ENCODE measurements at regions not wholly inside any gene's neighbourhood (a gene's known extent, or its start where the extent isn't known, plus 50 kb on each side); places are given as distances from the start of the nearest gene placed in this dataset.
A peak's percentile ranks its signal among the peaks of the same experiment; 100 is the strongest.

DNA sequence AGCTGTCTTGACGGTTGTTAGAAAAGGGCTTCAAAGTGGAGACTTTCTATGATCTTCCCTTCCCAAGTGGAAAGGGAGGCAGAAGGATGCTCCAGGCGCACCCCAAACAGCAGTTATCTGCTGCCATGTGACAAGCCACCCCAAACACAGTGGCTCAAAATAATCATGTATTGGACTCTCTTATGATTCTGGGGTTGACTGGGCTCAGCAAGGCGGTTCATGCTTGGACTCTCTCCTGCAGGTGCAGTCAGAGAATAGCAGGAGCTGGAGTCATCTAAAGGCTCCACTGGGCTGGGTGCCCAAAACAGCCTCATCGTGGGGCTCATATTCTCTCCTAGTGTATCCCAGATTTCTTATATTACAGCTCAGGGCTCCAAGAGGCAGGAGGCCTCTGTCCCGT, 177.6 kb upstream of the IER5L start:
- Histone ChIP-seq H3K27ac (no peak overlapping the region), H3K27me3 (ENCODE audit: insufficient read depth in 3 of 3, low read length in 2 of 3) (peaks cover 0 to 13% (median 8%) of the 10 kb centered on the region in 3 donors), H3K9me3 (no peaks in the 10 kb centered on the region), H3K4me1 (peaks cover 7% of the 10 kb centered on the region), H3K4me3 (no peak overlapping the region), H3K36me3 (ENCODE audit: insufficient read depth in 1 of 2, low read depth in 1 of 2) (no peaks in the 10 kb centered on the region)
- TF ChIP-seq CTCF (IDR thresholded peaks at IDR 0.05), result no peak
- WGBS, 3 donors, result 85 to 94% (median 86%) methylated on average over 5 of the region's 5 CpGs
- intact Hi-C loops (cut with DNase I), result no loop called here
- DNase-seq (no peak), ATAC-seq (no peak)

GRCh38 chr9:129354498-129354897, 176.4 kb upstream of the IER5L start:
- peaks cover 7% of the 10 kb centered on the region for H3K4me1 ChIP-seq

GRCh38 chr9:129353697-129354336, 175.8 kb upstream of the IER5L start:
- intact Hi-C loops (cut with DNase I), result no loop called here
- Histone ChIP-seq H3K4me3 (no peak overlapping the region), H3K4me1 (peaks cover 7% of the 10 kb centered on the region), H3K27ac (no peak overlapping the region), H3K9me3 (no peaks in the 10 kb centered on the region), H3K27me3 (ENCODE audit: insufficient read depth in 3 of 3, low read length in 2 of 3) (peaks cover 0 to 13% (median 8%) of the 10 kb centered on the region in 3 donors), H3K36me3 (ENCODE audit: insufficient read depth in 1 of 2, low read depth in 1 of 2) (no peaks in the 10 kb centered on the region)
- TF ChIP-seq CTCF (IDR thresholded peaks at IDR 0.05), result no peak
- no peak for DNase-seq
- ATAC-seq, result peak in 1 of 4 donors; percentile 28
- WGBS, 3 donors, result 55 to 63% (median 58%) methylated on average over 12 of the region's 12 CpGs

More at GRCh38 chr9:129354498-129354897, 176.4 kb upstream of the IER5L start:
- no peak for DNase-seq
- Histone ChIP-seq H3K36me3 (ENCODE audit: insufficient read depth in 1 of 2, low read depth in 1 of 2) (no peaks in the 10 kb centered on the region), H3K27me3 (ENCODE audit: insufficient read depth in 3 of 3, low read length in 2 of 3) (peaks cover 0 to 13% (median 8%) of the 10 kb centered on the region in 3 donors), H3K9me3 (no peaks in the 10 kb centered on the region), H3K4me3 (no peak overlapping the region), H3K27ac (no peak overlapping the region)
- no peak for TF ChIP-seq CTCF (IDR thresholded peaks at IDR 0.05)
- 92 to 96% (median 94%) methylated on average over 7 of the region's 7 CpGs for WGBS, 3 donors
- no peak for ATAC-seq
- intact Hi-C loops (cut with DNase I), result no loop called here

GRCh38 chr9:129352146-129352865, 174.2 kb upstream of the IER5L start:
- 15 to 26% (median 15%) methylated on average over 25 to 49 of the region's 49 CpGs for WGBS, 3 donors
- Histone ChIP-seq H3K4me3 (peak overlapping the region; percentile 46), H3K27ac (peak overlapping the region; percentile 30), H3K4me1 (peaks cover 7% of the 10 kb centered on the region), H3K9me3 (no peaks in the 10 kb centered on the region), H3K36me3 (ENCODE audit: insufficient read depth in 1 of 2, low read depth in 1 of 2) (no peaks in the 10 kb centered on the region), H3K27me3 (ENCODE audit: insufficient read depth in 3 of 3, low read length in 2 of 3) (peaks cover 0 to 13% (median 8%) of the 10 kb centered on the region in 3 donors)
- ATAC-seq, result peak in 3 of 4 donors; percentile 7 to 35 (median 12)
- no peak for TF ChIP-seq CTCF (IDR thresholded peaks at IDR 0.05)
- intact Hi-C loops (cut with DNase I), result no loop called here
- peak in 1 of 2 donors; percentile 55 for DNase-seq

All from psoas muscle (tissue), 7 donors.